ENCODE measurements at regions not wholly inside any gene's neighbourhood (a gene's known extent, or its start where the extent isn't known, plus 50 kb on each side); places are given as distances from the start of the nearest gene placed in this dataset.
"Not testable (repeated sequence)": the region's sequence is repeated elsewhere in the genome, so short reads cannot be mapped to it uniquely, and the experiment has no call there.

DNA sequence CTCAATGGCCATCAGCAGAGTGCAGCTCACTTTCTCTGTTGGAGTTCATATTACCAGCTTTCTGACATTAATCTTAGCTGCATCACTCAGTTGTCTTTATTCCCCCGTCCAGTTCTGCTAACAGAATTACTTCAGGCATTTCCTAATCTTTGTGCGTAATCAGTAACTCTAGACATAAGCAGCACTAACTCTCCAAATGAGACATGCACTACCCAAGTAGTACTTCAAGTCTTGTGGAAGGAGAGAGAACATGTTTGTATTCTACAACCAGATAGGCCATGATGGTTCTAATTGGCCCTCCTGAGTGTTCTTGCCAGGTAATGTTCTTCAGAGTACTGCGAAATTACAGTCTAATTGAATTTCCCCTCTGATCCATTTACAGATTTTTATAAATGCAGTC lies 448.5 kb upstream of the RPS6KA3 start:
- DNase-seq (ENCODE audit: low read depth in 2 of 2) = no peak

DNA sequence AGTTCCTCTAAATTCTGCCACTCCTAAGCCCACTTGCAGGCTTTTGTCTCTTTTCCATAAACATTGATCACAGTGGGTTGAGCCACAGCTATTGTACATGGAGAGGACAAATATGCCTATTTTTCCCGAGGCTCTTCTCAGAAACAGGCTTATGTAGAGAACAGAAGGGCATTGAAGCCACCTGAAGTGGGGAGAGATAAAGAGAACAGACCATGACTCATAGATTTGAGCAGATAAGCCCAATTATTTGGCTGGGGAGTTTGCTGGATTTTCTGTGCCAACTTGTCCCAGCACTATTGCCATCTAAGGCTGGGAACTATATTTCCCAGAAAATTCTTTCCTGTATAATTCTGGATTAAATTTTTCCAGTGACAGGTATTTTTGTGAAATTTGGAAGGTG lies 446.1 kb upstream of the RPS6KA3 start:
- DNase-seq (ENCODE audit: low read depth in 2 of 2) = no peak

DNA sequence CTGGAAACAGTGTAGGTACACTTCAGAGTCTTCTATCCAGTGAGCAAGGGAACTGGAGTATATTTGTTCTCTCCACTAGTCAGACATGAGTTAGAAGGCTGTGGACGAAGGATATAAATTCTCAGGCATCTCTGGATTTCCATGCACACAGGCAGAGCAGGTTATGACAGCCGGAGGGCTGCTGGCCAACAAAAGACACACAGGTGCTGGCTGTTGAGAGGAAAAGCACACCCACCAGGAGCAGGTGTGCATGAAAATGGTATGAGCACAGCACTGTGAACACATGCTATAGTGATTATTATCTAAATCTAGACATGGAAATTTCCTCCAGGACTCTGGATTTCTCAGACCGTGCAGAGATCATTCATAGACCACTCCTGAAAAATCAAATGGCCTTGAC lies 444.7 kb upstream of the RPS6KA3 start:
- no peak for DNase-seq (ENCODE audit: low read depth in 2 of 2)

DNA sequence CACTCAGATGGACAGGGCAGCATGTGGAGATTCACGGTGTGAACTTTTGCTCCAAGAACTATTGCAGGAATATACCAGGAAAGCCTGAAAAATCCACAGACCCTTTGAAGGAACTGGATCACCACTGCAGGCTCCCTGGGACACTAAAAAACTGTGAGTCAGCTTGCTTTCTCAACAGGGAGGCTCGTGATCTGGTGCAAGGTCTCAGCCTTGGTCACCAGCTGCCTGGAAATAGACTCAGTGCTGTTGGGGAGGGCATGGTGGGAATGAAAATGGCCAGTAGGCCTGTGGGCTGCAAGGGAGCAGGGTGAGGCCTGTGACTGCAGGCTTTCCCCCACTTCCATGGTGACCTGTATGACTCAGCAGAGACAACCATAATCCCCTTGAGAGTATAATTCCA lies 426.4 kb upstream of the RPS6KA3 start:
- no peak for DNase-seq (ENCODE audit: low read depth in 2 of 2)

DNA sequence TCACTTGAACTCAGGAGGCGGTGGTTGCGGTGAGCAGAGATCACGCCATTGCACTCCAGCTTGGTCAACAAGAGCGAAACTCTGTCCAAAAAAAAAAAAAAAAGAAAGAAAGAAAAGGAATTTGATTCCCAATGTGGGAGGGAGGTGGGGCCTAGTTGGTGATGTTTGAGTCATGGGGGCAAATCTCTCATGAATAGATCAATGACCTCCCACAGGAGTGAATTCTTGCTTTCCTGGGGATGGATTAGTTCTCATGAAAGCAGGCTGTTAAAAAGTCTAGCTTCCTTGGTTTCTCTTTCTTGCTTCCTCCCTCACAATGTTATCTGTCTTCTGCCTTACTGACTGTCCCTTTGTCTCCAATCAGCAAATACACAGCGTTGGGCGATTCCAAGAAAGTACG lies 419.5 kb upstream of the RPS6KA3 start:
- no peak for DNase-seq (ENCODE audit: low read depth in 2 of 2)

DNA sequence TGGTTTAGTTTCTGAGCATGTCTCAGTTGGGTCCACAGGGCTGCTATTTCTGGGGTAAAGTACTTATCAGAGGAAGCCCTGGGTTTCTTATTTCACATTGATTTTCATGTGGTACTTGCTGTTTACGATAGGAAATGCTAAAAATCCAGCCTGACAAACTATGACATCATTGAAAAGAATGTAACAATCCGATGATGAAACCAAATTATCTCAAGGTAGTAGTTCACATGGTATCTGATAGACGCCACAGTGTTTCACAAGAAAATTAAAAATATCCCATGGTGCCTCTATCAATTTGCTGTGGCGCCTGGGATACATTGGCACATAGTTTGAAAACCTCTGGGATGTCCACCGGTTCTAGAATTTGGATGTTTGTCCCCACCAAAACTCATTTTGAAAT lies 418.9 kb upstream of the RPS6KA3 start:
- DNase-seq (ENCODE audit: low read depth in 2 of 2) = no peak

DNA sequence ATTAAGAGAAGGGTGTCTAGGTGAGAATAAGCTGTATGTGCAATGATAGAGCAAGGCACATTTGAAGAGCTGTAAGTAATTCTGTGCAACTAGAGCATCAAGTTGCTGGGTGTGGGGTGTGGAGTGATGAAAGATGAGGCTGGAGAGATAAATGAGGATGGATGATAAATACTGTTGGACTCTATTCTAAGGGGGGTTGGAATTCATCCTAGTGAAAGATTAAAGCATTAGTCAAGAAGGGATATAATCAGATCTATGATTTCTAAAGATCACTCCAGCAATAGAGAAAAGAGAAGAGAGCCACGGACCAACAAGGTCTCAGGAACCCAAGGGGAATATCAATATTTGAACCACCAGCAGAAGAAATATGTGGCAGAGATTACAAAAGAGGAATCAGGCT lies 415.0 kb upstream of the RPS6KA3 start:
- peak; percentile 62 to 74 for DNase-seq (ENCODE audit: low read depth in 2 of 2)

DNA sequence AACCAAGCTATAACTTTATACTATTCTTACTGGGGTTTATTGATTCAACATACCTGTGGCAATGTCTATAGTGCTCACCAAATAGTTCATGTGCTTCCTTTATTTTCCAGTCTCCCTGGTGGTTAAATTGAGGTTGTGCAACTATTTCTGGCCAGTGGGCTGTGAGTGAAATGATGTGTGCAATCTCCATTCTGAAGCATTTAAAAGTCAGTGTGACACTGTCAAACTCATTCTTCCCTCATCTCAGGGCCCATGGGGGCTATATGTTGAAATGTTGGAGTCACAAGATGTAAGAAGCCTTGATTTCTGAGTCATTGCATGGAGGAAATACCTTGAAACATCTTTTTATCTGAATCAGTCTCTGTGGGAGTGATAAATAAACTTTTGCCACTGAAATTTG lies 414.3 kb upstream of the RPS6KA3 start:
- DNase-seq (ENCODE audit: low read depth in 2 of 2) = peak; percentile 76

DNA sequence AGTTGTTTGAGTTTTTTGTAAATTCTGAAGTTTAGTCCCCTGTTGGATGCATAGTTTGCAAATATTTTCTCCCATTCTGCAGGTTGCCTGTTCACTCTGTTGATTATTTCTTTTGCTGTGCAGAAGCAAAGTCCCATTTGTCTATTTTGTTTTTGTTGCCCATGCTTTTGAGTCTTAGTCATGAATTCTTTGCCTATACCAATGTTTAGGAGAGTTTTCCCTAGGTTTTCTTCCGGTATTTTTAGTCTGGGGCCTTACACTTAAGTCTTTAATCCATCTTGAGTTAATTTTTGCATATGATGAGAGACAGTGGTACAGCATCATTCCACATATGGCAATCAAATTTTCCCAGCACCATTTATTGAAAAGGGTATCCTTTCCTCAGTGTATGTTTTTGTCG lies 405.8 kb upstream of the RPS6KA3 start:
- no peak for DNase-seq (ENCODE audit: low read depth in 2 of 2)

DNA sequence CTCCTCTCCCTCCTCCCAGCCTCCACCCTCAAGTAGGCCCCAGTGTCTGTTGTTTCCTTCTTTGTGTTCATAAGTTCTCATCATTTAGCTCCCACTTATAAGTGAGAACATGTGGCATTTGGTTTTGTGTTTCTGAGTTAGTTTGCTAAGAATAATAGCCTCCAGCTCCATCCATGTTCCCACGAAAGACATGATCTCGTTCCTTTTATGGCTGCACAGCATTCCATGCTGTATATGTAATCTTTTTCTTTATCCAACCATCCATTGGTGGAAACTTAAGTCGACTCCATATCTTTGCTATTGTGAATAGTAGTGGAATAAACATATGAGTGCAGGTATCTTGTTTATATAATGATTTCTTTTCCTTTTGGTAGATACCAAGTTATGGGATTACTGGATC lies 405.0 kb upstream of the RPS6KA3 start:
- DNase-seq (ENCODE audit: low read depth in 2 of 2) = not testable (repeated sequence)

DNA sequence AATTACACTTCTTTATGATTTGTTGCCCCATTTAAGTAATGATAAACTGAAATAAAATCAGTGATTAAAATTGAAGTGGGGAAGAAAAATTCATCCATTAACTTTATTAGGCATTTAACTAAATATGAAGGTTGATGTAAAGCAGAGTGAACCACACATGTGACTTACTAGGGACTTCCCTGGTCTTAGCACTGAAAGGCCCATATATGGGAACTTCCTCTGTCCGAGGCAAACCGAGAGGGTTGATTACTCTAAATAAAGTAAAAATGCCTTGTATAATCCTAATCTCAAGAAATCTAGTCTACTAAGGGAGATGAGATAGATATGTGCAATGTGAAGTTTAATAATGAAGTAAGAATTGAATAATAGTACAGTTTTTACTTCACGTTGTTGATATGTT lies 403.9 kb upstream of the RPS6KA3 start:
- no peak for DNase-seq (ENCODE audit: low read depth in 2 of 2)

DNA sequence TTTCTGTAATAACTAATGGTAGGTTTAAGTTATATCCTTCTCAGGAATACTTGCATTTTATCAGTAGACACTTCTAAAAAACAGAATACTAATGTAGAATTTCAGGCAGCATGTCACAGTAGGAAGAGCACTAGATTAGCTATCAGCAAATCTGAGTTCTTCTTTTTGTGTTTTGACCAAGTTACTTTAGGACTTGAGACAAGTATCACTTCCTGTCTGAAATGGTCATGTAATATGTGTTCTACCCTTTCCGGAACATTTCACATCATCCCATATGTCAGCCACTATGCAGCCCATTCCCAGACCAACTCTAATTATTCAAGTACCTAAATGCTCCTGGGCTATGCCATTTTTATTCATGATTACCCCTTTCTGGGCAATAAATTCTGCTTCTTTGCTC lies 401.8 kb upstream of the RPS6KA3 start:
- DNase-seq (ENCODE audit: low read depth in 2 of 2) = no peak

DNA sequence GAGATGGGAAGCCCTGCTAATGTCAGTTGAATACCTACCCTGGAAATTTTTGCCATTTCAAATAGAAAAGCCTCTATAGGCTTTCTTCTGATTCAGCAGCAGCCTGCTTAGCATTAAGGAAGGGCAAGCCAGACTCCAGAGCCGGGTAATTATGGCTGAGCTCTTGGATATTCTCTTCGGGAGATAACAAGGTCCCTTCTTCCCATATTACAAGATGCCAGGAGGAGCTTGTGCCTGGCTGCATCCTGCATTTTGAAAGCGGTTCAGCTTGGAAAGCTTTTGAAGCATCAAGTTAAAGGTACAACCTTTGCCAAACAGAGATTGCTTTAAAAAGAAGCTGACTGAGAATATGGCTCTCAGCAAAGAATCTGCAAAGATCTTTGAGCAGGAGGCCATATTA lies 399.6 kb upstream of the RPS6KA3 start:
- no peak for DNase-seq (ENCODE audit: low read depth in 2 of 2)

DNA sequence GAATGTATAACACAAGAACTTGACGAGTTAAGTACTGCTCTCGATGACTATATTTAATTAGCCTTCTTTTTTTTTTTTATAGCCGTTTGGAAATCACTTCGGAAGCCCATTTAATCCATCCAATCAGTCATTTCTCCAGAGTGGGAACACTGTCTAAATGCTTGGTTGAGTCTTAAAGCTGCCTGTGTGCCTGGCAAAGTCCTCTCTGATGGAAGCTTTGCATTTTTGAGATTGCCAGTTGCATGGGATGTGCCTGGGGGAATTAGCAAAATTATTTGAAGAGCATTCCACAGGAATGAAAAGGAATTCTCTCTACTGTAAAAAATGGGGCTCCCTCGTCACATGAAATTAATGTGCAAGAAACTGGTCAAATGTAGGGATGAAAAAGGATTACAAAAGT lies 398.8 kb upstream of the RPS6KA3 start:
- no peak for DNase-seq (ENCODE audit: low read depth in 2 of 2)

DNA sequence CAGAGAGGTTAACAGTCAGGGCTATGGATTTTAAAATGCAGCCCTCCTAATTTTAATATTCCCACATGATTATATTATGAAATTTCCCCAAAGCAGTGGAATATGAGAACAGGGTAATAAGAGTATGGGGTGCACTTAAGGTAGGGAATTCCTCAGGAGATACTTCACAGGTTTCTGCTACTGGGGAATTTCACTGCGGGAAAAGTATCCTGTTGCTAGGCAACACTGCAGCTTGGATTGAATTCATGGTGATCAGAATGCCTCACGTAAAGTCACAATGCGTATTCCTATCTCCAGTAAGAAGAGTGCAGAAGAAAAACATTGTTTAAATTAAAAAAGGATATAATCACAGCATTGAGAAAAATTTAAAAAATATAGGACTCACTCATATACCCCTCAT lies 398.1 kb upstream of the RPS6KA3 start:
- no peak for DNase-seq (ENCODE audit: low read depth in 2 of 2)

DNA sequence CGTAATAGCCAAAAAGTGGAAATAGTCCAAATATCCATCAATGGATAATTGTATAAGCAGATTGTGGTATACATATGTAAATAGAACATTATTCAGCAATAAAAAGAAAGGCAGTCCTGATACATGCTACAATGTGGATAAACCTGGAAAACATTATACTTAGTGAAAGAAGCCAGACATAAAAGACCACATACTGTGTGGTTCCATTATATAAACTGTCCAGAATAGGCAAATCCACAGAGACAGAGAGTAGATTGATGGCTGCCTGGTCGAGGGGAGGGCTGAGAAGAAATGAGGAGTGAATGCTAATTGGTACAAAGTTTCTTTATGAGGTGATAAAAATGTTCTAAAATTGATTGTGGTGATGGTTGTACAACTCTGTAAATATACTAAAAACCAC lies 397.4 kb upstream of the RPS6KA3 start:
- no peak for DNase-seq (ENCODE audit: low read depth in 2 of 2)

DNA sequence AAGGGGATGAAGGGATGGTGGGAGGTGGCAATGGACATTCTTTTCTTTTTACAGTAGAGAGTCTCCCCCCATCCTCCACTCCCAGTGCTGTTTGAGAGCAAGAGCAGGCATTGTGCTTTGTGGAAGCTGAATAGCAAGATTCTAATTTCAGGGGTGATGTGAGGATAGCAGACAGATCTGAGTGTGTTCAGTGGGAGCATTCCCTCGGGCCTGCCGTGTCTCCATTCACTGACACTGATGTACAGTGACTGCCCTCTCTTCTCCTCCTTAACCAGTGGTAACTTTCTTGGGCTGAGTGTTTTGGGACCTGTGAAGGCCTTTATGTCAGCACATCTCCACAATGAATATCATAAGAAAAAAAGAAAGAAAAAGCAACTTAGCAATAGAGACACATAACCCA lies 396.6 kb upstream of the RPS6KA3 start:
- DNase-seq (ENCODE audit: low read depth in 2 of 2) = no peak

DNA sequence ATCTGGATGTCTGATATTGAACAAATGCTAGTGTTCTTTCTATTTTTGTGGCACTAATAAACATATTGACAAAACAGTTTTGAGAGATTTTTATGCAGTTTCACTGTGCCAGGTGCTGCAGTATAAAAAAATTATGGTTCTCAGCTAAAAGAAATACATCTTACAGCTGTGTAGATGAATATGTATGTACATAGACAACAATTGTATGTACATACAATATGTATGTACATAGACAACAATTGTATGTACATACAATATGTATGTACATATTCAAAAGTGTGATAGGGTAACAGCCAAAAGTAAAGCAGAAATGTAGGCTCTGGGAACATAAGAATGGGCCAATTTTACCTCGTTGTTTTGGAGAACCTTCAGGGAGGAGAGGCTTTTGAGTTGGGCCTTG lies 390.0 kb upstream of the RPS6KA3 start:
- no peak for DNase-seq (ENCODE audit: low read depth in 2 of 2)

DNA sequence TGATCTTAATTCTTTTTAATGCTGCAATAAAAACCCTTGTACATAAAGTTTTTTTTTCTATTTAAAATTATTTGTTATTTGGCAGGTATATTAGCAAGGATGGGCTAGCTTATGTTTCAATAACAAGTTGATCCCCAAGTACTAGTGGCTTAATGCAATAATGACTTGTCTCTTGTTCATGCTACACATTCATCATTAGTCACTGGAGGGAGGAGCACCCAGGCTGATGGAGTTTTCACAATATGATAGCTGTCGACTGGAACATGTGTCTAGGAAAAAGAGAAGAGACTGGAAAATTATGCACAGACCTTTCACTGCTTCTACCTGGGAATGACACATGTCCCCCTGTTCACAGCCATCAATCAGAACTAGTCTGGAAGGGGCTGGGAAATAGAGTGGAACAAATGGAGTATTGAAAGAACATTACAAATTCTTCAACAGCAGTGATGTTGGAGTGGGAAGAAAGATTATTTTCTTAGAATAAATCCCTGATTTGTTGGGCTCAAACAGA lies 387.9 kb upstream of the RPS6KA3 start:
- no peak for DNase-seq (ENCODE audit: low read depth in 2 of 2)

DNA sequence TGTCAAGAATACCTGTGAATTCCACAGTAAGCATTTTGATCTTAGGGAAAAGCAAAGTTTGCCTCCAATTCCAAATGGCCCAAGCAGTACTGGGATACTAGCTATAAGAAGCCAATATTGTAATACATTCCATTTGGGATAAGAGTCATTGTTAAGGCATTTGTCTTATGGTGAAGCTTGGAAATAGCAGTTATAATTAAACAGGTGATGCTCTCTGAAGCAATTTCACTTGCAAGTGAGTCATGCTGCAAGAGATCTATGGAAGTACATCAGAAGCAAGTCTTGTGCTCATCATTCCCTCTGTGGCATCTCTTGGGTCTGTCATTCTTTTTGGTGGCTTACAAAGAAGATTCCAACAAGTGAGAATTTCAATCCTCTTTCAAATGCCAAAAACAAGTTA lies 386.4 kb upstream of the RPS6KA3 start:
- no peak for DNase-seq (ENCODE audit: low read depth in 2 of 2)

DNA sequence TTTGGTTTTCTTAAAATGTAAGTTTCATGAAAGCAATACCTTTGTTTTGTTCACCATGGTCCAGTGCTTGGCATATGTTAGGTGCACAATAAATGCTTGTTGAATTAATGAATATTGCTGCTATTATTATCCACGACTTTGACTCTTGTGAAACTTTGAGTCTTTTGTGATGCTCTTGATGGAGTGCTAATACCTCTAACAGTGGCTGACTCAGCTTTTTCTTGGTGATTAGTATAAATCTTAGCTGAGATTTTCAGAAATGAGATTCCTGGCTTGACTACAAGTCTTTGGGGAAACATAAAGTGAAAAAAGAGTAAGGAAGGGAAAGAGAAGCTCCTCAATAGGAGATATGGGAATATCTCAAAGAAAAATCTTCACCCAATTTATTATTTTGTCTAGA lies 375.2 kb upstream of the RPS6KA3 start:
- DNase-seq (ENCODE audit: low read depth in 2 of 2) = no peak

DNA sequence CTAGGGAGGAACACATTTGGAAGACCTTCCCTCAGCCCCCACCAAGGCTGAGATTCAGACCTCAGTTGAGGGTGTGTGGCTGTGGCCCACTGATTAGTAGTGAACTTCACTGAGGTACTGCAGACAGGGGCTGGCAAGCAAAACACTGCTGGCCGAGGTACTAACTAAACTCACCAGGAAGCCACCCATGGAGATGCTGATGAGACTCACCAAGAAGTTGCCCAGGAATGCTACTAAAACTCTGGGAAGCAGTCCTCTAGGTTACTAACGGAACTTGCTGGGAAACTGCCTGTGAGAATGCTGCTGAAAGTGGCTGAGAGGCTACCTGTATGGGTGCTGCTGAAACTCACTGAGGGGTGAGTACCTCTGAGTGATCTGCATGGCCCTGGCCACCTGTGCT lies 372.4 kb upstream of the RPS6KA3 start:
- DNase-seq (ENCODE audit: low read depth in 2 of 2) = no peak

DNA sequence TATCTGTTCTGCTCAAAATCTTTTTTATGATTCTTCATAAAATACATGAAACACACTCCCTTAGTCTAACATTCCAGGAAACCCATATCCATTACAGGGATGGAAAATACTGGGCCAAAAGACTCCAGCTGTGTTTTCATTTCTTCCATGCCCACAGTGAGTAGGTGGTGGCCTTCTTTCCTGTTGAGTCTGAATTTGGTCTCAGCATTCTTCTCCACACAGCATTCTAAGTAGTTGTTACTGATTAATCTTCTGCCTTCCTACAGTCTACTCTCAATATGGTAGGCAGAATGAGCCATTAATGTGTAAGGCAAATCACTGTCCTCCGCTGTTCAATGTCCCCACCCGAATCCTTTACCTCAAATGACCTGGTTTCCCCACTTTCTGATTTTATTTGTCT lies 370.6 kb upstream of the RPS6KA3 start:
- DNase-seq (ENCODE audit: low read depth in 2 of 2) = no peak

DNA sequence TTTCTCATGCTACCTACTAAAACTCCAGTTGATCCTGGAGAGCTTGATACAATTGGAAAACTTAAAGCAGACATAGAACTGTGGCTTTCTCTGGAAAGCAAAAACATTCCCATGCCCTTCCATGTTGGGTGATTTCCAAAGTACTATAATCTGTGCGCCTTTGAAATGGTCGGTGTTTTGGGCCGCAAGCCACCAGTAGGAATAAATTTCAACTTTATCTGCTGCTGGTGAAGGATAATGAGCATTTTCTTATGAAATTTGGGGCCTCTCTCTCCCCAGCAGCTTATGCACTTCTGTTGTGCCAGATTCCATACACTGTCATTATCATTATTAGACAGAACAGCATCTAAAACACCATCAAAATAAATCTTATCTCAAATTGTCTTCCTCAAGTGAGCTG lies 366.7 kb upstream of the RPS6KA3 start:
- DNase-seq (ENCODE audit: low read depth in 2 of 2) = no peak

DNA sequence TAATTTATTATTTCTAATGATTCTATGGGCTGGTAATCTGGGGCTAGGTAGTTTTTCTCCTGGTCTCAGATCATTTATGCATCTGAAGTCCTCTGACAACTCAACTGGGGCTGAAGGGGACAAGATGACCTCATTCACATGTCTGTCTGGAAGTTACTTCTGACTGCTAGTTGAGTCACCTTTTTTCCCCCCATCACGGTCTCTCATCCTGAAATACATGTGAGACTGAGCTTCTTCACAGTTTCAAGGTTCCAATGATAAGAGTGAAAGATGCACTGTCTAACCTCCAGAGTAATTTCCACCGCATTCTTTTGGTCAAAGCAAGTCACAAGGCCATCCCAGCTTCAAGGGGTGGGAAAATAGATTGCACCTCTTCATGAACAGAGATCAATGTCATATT lies 356.7 kb upstream of the RPS6KA3 start:
- DNase-seq (ENCODE audit: low read depth in 2 of 2) = no peak
